Left ventricle myocardium inferior (tissue), 1 donor: ENCODE measurements at regions not wholly inside any gene's neighbourhood (a gene's known extent, or its start where the extent isn't known, plus 50 kb on each side); places are given as distances from the start of the nearest gene placed in this dataset.
"Not testable (repeated sequence)": the region's sequence is repeated elsewhere in the genome, so short reads cannot be mapped to it uniquely, and the experiment has no call there.

Experiments
- DNase-seq: peaks from one replicate; pipeline ENCODE4 v3.0.0-alpha.2; 2020
- H3K27ac ChIP-seq: fragments of 200-600 bp; replicated peaks from 2 replicates; pipeline ENCODE4 v1.8.0; 2021
- H3K27me3 ChIP-seq: fragments of 200-600 bp; 2 replicates; pipeline ENCODE4 v1.8.0; 2021; ENCODE audit warnings: low read depth
- H3K36me3 ChIP-seq: fragments of 200-600 bp; 2 replicates; pipeline ENCODE4 v1.8.0; 2021
- H3K4me1 ChIP-seq: fragments of 200-600 bp; 2 replicates; pipeline ENCODE4 v1.8.0; 2021
- H3K4me3 ChIP-seq: fragments of 200-600 bp; 2 replicates; pipeline ENCODE4 v1.8.0; 2021; ENCODE audit warnings: mild to moderate bottlenecking, moderate library complexity
- H3K9me3 ChIP-seq: fragments of 200-600 bp; replicated peaks from 2 replicates; pipeline ENCODE4 v1.8.0; 2021
- intact Hi-C: fragments of 100-400 bp; cut with micrococcal nuclease; formaldehyde crosslinking; loops from one replicate; pipeline ENCODE4 v1.11.0; 2022
- TF ChIP-seq, protein P1 (sequence below): fragments of 200-600 bp; IDR thresholded peaks from 2 replicates; pipeline ENCODE4 v1.8.0; 2021; ENCODE audit warnings: antibody characterized with exemption, mild to moderate bottlenecking, borderline replicate concordance
- donor health status: DM: no; HTN: yes; CAD: no; lungs with severe emphysema.

- H3K27me3 ChIP-seq, result peaks cover 50% of the 10 kb centered on the region
- no peaks in the 10 kb centered on the region for H3K4me1 ChIP-seq
- intact Hi-C loops, result no loop called here
- H3K27ac ChIP-seq, result no peak overlapping the region
- no peak overlapping the region for H3K4me3 ChIP-seq
- peaks cover 5% of the 10 kb centered on the region for H3K9me3 ChIP-seq
- no peak for DNase-seq
- TF ChIP-seq, protein P1, sequence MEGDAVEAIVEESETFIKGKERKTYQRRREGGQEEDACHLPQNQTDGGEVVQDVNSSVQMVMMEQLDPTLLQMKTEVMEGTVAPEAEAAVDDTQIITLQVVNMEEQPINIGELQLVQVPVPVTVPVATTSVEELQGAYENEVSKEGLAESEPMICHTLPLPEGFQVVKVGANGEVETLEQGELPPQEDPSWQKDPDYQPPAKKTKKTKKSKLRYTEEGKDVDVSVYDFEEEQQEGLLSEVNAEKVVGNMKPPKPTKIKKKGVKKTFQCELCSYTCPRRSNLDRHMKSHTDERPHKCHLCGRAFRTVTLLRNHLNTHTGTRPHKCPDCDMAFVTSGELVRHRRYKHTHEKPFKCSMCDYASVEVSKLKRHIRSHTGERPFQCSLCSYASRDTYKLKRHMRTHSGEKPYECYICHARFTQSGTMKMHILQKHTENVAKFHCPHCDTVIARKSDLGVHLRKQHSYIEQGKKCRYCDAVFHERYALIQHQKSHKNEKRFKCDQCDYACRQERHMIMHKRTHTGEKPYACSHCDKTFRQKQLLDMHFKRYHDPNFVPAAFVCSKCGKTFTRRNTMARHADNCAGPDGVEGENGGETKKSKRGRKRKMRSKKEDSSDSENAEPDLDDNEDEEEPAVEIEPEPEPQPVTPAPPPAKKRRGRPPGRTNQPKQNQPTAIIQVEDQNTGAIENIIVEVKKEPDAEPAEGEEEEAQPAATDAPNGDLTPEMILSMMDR, result no peak
- H3K36me3 ChIP-seq, result no peaks in the 10 kb centered on the region
These were observed 598.1 kb downstream of the GOLGA6L6 start for GRCh38 chr15:19943515-19943914.

GRCh38 chr15:19903281-19903680 is 638.3 kb downstream of the GOLGA6L6 start:
- H3K4me1 ChIP-seq, DNase-seq, H3K4me3 ChIP-seq, intact Hi-C loops, H3K27ac ChIP-seq, H3K36me3 ChIP-seq: not testable (repeated sequence)
- H3K9me3 ChIP-seq, result peaks cover 21% of the 10 kb centered on the region
- H3K27me3 ChIP-seq, result peaks cover 14% of the 10 kb centered on the region

GRCh38 chr15:19902388-19902787 is 639.2 kb downstream of the GOLGA6L6 start:
- H3K9me3 ChIP-seq, result peaks cover 21% of the 10 kb centered on the region
- H3K4me3 ChIP-seq, H3K4me1 ChIP-seq, intact Hi-C loops, H3K27ac ChIP-seq, DNase-seq, H3K36me3 ChIP-seq: not testable (repeated sequence)
- H3K27me3 ChIP-seq, result peaks cover 14% of the 10 kb centered on the region

DNA sequence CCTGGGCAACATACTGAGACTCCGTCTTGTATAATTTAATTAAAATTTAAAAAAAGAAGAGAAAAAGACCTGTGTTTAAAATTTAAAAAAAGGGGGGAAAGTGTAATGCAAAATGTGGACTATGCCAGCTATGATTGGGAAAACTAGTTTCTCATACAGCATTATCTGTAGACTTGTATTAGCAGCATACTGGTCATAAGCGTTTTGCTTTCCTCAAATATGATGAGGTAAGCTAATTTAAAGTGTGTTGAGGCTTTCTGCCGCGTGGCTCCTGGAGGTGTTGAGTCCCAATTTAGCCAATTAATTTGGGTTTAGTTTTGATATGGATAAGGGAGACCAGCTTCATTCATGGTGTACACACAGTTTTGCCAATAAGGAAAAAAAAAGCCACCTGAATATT is 640.2 kb downstream of the GOLGA6L6 start:
- intact Hi-C loops, H3K27ac ChIP-seq, H3K36me3 ChIP-seq, DNase-seq, H3K4me1 ChIP-seq, H3K4me3 ChIP-seq: not testable (repeated sequence)
- peaks cover 14% of the 10 kb centered on the region for H3K27me3 ChIP-seq
- peaks cover 21% of the 10 kb centered on the region for H3K9me3 ChIP-seq

- H3K27me3 ChIP-seq, result peaks cover 14% of the 10 kb centered on the region
- no peak overlapping the region for H3K4me3 ChIP-seq
- no peaks in the 10 kb centered on the region for H3K36me3 ChIP-seq
- no peak for DNase-seq
- H3K27ac ChIP-seq, result no peak overlapping the region
- peaks cover 28% of the 10 kb centered on the region for H3K9me3 ChIP-seq
- TF ChIP-seq, protein P1, result no peak
- intact Hi-C loops, result no loop called here
- no peaks in the 10 kb centered on the region for H3K4me1 ChIP-seq
These were observed 642.4 kb downstream of the GOLGA6L6 start for GRCh38 chr15:19899021-19899824.

GRCh38 chr15:19888811-19889210 is 652.8 kb downstream of the GOLGA6L6 start:
- H3K36me3 ChIP-seq, H3K9me3 ChIP-seq, DNase-seq, H3K4me3 ChIP-seq, H3K27ac ChIP-seq, H3K27me3 ChIP-seq, intact Hi-C loops, H3K4me1 ChIP-seq: not testable (repeated sequence)

DNA sequence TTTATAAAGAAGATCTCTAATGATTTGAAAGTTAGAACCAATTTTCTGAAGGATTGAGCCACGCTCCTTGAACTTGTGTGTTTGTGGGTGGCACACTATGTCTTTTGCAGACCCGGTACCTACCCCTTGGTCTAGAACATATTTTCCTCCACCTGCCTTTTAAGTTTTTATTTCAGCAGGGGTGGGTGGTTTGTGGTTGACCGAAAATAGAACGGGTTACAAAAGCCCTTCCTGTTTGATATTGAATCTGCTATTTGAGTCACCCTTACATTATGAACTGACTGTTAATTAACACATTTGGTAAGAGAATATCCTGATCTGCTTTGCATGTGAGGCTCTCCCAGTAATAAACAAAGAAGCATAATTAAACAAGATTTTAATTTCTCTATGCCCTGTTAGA is 697.5 kb downstream of the GOLGA6L6 start:
- H3K9me3 ChIP-seq, DNase-seq, H3K4me1 ChIP-seq, H3K4me3 ChIP-seq, H3K27me3 ChIP-seq, H3K36me3 ChIP-seq, H3K27ac ChIP-seq, intact Hi-C loops: not testable (repeated sequence)
